GM18870 (cell line): ENCODE measurements at regions not wholly inside any gene's neighbourhood (a gene's known extent, or its start where the extent isn't known, plus 50 kb on each side); places are given as distances from the start of the nearest gene placed in this dataset.

Source experiments
- ATAC-seq: cut with Tn5 transposase; IDR thresholded peaks from one replicate; pipeline ENCODE4 v1.9.1; 2021; ENCODE audit warnings: moderate library complexity; ENCODE audit not compliant: unreplicated experiment

- no peak for ATAC-seq
Observed at GRCh38 chr6:138550346-138550767, 51.1 kb upstream of the NHSL1 start.

DNA sequence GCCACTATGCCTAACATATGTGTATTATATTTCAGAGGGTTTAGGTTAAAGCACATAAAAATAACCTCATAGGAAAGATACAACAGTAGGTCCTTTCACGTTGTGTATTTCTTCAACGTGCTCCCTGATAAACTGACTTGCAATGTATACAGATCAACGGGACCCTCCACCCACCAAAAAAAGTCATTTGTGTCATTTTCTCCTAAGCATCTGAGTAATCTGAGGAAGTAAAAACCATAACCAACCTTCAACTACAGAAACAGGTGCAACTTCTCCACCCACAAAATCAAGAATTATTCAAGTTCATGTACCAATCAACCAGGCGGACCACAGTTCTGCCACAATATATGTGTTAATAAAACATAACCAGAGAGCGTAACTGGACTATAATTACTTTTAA lies 54.9 kb upstream of the NHSL1 start:
- ATAC-seq = no peak

DNA sequence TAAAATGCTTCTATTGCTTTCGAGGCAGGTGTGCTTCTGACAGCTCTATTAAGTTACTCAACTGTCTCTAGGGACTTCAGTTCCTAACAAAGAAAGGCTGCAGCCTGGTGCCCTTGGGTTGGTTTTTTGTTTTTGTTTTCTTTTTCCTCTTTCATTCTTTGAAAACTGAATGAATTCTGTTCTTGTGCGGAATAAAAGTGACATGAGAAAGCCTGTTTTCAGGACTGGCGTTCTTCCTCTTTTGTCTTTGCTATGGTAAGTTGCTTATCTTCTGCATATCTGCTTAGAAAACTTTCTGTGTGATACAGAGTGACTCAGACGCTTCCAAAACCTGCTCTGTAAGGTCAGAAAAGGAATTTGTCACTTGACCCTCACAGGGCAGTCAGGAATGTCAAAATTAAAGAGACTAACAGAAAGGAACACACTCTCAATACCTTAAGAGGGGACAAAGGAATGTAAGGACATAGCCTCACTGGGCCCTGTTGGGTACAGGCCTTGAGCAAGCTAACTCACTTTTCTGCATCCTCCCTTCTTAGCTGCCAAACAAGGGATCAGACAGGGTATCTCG lies 56.2 kb upstream of the NHSL1 start:
- ATAC-seq = no peak

- ATAC-seq = no peak
Observed at GRCh38 chr6:138557147-138557546, 57.9 kb upstream of the NHSL1 start.

- ATAC-seq = no peak
Observed at GRCh38 chr6:138559143-138559542, 59.8 kb upstream of the NHSL1 start.

DNA sequence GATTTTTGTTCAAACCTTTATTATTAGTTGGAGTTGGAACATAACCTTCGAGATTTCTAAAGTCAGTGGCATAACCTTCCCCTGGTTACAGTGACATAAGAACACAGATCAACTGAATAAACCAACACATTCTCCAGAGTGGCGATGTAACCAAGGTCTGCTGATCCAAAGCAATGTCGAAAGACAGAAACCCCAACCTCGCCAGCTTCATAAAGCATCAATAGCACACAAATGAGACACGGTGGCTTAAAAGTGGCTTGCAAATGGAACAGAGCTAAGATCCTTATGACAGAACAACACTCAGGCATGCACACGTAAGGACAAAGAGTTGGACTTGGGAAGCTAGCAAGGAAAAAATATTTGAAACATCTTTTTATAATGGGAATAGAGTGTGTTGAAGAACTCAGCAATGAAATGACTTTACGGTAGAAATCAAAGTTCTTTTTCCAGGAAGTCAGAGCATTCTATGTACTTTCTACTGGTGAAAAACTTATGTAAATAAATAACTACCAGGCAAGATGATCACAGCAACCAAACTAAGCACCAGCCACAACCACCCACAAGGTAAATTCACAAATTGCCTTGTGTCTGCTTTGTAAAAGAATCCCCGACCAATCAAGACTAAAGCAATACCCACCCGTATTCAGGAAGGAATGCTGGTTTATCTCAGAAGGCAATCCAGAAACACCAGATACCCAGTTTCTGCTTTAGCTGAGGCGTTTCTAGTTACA lies 61.0 kb upstream of the NHSL1 start:
- ATAC-seq = no peak

GRCh38 chr6:138562691-138563090 lies 63.4 kb upstream of the NHSL1 start:
- ATAC-seq = no peak

DNA sequence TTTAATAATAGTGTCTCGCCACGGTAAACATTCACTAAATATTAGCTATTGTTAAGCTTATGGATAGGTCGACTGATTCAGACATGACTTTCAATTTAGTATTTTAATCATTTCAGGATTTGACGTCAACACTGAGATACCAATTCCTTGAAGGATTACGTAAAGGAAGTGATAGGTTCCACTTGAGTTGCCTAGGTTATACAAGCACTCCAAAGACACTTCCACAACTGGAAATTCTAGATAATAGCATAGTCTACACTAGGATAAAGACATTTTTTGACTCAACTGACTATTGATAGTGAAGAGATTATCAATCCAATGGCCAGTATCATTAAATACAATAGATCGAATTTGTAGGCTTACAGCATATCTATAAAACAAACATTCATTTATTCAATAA lies 63.9 kb upstream of the NHSL1 start:
- ATAC-seq = no peak

- no peak for ATAC-seq
Observed at GRCh38 chr6:138563650-138564049, 64.4 kb upstream of the NHSL1 start.

DNA sequence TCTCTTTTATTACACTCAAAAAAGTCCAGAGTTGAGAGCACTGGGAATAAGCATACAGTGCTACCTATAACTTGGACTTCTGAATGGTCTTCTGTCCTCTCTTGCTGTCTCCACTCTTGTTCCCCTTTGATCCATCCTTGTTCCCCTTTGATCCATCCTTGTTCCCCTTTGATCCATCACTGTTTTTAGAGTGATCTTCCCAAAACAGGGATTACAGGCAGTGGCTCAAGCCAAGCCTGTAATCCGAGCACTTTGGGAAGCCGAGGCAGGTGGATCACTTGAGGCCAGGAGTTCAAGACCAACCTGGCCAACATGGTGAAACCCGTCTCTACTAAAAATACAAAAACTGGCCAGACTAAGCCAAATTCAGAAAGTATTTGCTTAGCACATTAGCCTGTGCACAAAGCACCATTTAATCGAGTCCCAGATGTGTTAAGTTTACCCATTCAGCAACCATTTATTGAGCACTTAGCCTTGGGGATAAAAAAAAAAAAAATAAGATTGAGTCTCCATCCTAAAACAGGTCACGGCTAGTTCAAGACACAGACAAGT lies 65.0 kb upstream of the NHSL1 start:
- ATAC-seq = no peak

- no peak for ATAC-seq
Observed at GRCh38 chr6:138567052-138567451, 67.8 kb upstream of the NHSL1 start.

- ATAC-seq = no peak
Observed at GRCh38 chr6:138568997-138569396, 69.7 kb upstream of the NHSL1 start.

DNA sequence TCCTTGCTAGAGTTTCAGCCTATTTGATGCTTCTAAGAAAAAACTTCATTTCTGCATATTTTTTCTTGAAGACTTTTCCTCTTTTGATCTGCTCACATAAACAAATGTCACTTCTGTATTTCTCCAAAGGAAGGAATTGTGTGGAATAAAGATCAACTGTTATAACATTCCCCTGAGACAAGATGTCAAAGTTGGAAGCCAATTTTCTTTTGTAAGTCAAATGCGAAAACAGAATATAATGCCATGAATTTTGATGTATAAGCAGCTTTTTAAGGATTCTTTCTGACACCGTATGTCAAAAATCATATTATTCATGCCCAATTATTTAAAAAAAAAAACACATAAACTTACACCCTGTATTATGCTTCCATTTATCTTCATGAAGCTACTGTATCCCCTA lies 70.3 kb upstream of the NHSL1 start:
- ATAC-seq = no peak

DNA sequence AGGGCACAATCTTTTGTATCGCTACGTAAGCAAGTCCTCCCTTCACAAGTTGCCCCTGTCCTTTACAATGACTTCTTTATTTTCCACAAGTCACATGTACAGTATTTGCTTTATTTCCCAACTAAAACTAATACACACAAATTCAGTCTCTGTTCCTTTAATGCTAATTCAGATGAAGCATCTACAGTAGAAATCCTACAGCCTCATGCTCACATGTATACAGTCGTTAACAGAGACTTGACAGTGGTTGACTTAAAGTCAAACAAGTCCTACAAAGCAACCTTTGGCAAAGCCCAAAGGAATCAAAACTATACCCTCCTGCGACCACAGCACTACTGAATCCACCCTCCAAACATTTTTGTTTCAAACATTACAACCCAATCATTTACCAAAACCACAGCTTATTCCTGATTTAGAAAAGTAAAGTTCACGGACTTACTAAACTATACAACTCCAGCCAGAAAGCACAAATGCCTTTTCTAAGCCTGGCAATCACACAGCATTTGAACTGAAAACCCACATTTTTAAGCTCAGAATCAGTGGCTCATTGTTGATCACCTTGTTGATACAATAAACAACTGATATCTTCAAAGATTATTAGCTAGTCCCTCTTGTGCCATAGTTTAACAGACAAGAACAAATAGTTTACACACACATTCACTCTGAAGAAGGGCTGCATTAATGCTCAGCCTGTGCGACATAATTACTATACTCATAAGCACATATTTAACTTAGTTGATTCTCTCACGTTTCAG lies 70.9 kb upstream of the NHSL1 start:
- no peak for ATAC-seq

GRCh38 chr6:138570725-138571029 lies 71.4 kb upstream of the NHSL1 start:
- no peak for ATAC-seq

GRCh38 chr6:138571181-138571580 lies 71.9 kb upstream of the NHSL1 start:
- ATAC-seq = no peak

- ATAC-seq = no peak
Observed at GRCh38 chr6:138571585-138572166, 72.4 kb upstream of the NHSL1 start.

- no peak for ATAC-seq
Observed at GRCh38 chr6:138572167-138572875, 73.0 kb upstream of the NHSL1 start.

DNA sequence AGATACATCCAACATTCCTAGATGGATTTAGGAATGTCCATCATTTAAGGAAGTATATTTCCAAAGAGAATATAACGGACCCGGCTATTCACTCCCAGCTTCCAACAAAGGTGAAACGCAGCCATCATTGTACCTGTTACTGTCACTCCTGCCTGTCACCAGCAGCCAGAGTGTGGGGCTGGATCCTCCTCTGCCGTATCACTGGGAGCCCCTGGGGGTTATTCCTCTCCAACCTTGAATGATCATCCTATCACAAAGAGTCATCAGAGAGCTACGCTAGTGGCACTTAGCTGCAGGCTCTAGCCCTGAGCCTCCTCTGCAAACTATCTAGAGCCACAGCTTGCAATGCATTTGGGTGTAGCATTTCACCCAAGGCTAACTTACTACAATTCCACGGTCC lies 73.6 kb upstream of the NHSL1 start:
- no peak for ATAC-seq

DNA sequence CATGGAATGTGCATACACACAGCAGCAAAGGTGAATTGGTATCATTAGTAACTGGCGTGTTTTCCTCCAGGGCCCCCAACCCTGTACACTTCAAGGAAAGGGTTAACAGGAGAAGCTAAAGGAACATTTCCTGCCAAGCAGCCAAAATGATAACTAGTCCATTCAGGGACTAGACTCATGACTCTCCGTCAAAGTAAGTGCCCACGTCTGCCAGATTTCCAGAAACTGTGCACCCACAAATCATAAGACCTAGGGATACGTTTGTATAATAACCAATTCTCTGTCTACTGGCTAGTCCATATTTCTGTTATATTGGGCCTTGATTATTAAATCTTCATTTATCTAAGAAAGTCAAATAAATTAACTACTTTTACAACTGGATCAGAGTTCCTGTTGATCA lies 76.0 kb upstream of the NHSL1 start:
- ATAC-seq = no peak

GRCh38 chr6:138576313-138576712 lies 77.0 kb upstream of the NHSL1 start:
- no peak for ATAC-seq
